Activated CD4-positive, CD25-positive, alpha-beta regulatory T cell treated with anti-CD3 and anti-CD28 coated beads, Interleukin-2, amount 50 U/mL, for 24 hours (primary cell): ENCODE measurements at regions not wholly inside any gene's neighbourhood (a gene's known extent, or its start where the extent isn't known, plus 50 kb on each side); places are given as distances from the start of the nearest gene placed in this dataset.

ENCODE experiments used
- ATAC-seq, 2 donors: fragments of 150-1000 bp; cut with Tn5 transposase; one replicate each; pipeline ENCODE4 v1.10.0; 2021; ENCODE audit warnings: mild to moderate bottlenecking in 1 of 2, moderate library complexity in 1 of 2

GRCh38 chrX:51437521-51437920 is 58.9 kb downstream of the NUDT11 start:
- no peak for ATAC-seq

GRCh38 chrX:51435101-51435500 is 61.3 kb downstream of the NUDT11 start:
- ATAC-seq: no peak

GRCh38 chrX:51421972-51422597 is 74.3 kb downstream of the NUDT11 start:
- no peak for ATAC-seq

GRCh38 chrX:51420610-51421009 is 75.8 kb downstream of the NUDT11 start:
- peak in 1 of 2 donors; percentile 27 for ATAC-seq

- ATAC-seq: no peak
Measured at GRCh38 chrX:51408462-51408861, 75.8 kb downstream of the NUDT10 start.

GRCh38 chrX:51407520-51408409 is 75.1 kb downstream of the NUDT10 start:
- ATAC-seq: no peak

- no peak for ATAC-seq
Measured at GRCh38 chrX:51406688-51407519, 74.3 kb downstream of the NUDT10 start.

GRCh38 chrX:51404445-51404844 is 71.8 kb downstream of the NUDT10 start:
- ATAC-seq: no peak

- peak; percentile 80 to 85 for ATAC-seq
Measured at GRCh38 chrX:51395810-51396728, 63.4 kb downstream of the NUDT10 start.

DNA sequence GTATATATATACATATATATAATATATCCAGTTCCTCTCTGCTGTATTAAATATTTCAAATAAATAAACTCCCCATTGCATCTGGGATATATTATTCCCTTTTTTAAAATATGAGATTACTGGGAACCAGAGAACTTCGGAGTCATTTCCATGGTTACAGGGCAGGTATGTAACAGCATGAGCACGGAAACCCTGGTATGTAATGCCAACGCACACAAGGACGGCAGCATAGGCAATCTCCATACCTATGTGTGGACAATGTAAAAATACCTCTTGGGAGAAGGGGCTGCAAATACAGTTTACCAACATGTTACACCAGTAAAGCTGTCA is 62.8 kb downstream of the NUDT10 start:
- ATAC-seq: peak; percentile 18 to 26
